ENCODE measurements at regions not wholly inside any gene's neighbourhood (a gene's known extent, or its start where the extent isn't known, plus 50 kb on each side); places are given as distances from the start of the nearest gene placed in this dataset.
A peak's percentile ranks its signal among the peaks of the same experiment; 100 is the strongest.

DNA sequence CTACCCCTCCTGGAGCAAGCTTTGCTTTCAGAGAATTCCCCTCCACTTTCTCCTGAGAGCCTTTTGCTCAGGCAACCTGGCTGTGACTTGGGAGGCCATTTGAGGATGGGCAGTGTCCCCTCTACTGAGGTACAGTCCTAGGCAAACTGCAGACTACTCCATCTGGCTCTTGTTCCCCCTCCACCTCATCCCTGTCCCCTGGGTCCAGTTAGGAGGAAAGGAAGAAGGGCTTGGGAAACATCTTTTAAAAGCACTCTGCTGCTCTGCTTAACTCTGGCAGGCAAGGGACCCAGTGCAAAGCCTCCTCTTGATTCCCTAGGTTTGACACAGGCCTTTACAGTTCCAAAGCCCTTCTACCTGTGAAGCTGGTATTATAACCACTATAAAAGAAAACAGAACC, 108.2 kb downstream of the NAV1 start:
- Histone ChIP-seq H3K27me3 (ENCODE audit: low read depth) (no peaks in the 10 kb centered on the region), H3K27ac (replicated peaks) (peak overlapping the region; percentile 89), H3K4me3 (peak overlapping the region; percentile 82), H3K9me3 (replicated peaks) (no peaks in the 10 kb centered on the region), H3K4me1 (peaks cover 65% of the 10 kb centered on the region), H3K36me3 (no peaks in the 10 kb centered on the region)
- intact Hi-C loops (cut with micrococcal nuclease) = no loop called here
- TF ChIP-seq, protein P1, sequence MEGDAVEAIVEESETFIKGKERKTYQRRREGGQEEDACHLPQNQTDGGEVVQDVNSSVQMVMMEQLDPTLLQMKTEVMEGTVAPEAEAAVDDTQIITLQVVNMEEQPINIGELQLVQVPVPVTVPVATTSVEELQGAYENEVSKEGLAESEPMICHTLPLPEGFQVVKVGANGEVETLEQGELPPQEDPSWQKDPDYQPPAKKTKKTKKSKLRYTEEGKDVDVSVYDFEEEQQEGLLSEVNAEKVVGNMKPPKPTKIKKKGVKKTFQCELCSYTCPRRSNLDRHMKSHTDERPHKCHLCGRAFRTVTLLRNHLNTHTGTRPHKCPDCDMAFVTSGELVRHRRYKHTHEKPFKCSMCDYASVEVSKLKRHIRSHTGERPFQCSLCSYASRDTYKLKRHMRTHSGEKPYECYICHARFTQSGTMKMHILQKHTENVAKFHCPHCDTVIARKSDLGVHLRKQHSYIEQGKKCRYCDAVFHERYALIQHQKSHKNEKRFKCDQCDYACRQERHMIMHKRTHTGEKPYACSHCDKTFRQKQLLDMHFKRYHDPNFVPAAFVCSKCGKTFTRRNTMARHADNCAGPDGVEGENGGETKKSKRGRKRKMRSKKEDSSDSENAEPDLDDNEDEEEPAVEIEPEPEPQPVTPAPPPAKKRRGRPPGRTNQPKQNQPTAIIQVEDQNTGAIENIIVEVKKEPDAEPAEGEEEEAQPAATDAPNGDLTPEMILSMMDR (IDR thresholded peaks at IDR 0.05; ENCODE audit: borderline replicate concordance) = no peak
- no peak for DNase-seq

DNA sequence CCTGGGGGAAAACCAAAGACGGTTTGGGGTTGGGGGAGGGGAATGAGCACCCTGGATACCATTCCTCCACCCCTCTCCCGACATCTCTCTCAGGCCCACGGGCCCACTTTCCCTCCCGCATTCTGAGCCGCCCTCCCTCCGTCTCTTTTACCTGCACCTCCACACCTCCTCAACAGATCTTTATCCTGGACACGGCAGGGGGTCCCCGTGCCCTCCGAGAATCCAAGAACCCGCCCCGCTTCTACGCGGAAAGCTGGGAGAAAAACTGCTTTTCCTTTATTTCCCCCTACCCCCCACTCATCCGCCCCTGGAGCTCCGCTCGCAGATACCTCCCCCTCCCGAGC, 108.8 kb downstream of the NAV1 start:
- intact Hi-C loops (cut with micrococcal nuclease) = no loop called here
- Histone ChIP-seq H3K9me3 (replicated peaks) (no peaks in the 10 kb centered on the region), H3K4me1 (peaks cover 71% of the 10 kb centered on the region), H3K36me3 (no peaks in the 10 kb centered on the region), H3K27me3 (ENCODE audit: low read depth) (no peaks in the 10 kb centered on the region), H3K27ac (replicated peaks) (peak overlapping the region; percentile 89), H3K4me3 (peak overlapping the region; percentile 82)
- TF ChIP-seq, protein P1 (IDR thresholded peaks at IDR 0.05; ENCODE audit: borderline replicate concordance) = no peak
- no peak for DNase-seq

DNA sequence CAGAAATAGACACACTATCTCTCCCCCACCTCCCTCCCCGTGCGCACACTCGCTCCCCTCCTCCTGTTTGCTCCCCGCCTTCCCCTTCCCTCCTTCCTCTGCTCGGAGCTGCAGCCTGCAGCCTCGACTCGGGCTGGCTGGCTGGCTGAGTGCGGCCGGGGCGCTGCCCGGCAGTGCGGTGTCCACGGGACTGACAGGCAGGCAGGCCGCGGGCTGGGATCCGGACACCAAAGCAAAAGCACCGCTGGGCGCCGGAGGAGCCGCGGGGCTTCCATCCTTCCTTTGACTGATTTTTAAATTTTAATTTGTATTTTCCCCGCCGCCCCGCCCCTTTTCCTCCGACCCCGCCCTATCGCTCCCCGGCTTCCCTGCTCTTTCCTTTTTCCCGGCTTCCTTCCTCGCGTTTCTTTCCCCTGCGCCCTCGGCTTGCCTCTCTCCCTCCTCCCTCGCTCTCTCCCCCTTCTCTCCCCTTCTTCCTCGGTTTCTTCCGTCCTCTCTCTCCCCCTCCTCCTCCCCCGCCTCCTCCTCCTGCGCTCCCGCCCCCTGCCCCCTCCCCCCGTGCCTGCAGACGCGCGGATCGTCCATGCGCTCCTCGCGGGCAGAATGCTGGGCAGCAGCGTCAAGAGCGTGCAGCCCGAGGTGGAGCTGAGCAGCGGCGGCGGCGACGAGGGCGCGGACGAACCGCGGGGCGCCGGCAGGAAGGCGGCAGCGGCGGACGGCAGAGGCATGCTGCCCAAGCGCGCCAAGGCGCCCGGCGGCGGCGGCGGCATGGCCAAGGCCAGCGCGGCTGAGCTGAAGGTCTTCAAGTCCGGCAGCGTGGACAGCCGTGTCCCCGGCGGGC, 109.4 kb downstream of the NAV1 start:
- H3K27me3 ChIP-seq (ENCODE audit: low read depth) = no peaks in the 10 kb centered on the region
- TF ChIP-seq, protein P1 (IDR thresholded peaks at IDR 0.05; ENCODE audit: borderline replicate concordance) = no peak
- intact Hi-C loops (cut with micrococcal nuclease) = no loop called here
- H3K27ac ChIP-seq (replicated peaks) = peak overlapping the region; percentile 89
- H3K36me3 ChIP-seq = no peaks in the 10 kb centered on the region
- DNase-seq = peak; percentile 66
- peaks cover 77% of the 10 kb centered on the region for H3K4me1 ChIP-seq
- peak overlapping the region; percentile 82 for H3K4me3 ChIP-seq
- no peaks in the 10 kb centered on the region for H3K9me3 ChIP-seq (replicated peaks)

DNA sequence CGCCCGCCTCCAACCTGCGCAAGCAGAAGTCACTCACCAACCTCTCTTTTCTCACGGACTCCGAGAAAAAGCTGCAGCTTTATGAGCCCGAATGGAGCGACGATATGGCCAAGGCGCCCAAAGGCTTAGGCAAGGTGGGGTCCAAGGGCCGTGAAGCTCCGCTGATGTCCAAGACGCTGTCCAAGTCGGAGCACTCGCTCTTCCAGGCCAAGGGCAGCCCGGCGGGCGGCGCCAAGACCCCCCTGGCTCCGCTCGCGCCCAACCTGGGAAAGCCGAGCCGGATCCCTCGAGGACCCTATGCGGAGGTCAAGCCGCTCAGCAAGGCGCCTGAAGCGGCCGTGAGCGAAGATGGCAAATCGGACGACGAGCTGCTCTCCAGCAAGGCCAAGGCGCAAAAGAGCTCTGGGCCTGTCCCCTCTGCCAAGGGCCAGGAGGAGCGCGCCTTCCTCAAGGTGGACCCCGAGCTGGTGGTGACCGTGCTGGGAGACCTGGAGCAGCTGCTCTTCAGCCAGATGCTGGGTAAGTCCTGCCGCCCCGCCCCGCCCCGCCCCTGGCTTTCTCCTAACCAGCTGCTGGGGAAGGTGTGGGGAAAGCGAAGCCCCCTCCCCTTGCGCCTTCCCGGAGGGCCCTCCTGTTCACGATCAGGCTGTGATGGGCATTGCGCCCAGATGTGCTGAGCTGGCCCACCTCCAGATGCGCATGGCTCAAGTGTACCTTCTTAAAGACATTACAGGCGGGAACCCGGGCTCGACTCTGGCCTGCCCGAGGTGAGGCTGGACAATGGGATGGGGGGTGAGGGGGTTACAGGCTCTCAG, 110.2 kb downstream of the NAV1 start:
- Histone ChIP-seq H3K27me3 (ENCODE audit: low read depth) (no peaks in the 10 kb centered on the region), H3K36me3 (no peaks in the 10 kb centered on the region), H3K27ac (replicated peaks) (peak overlapping the region; percentile 89), H3K4me1 (peaks cover 85% of the 10 kb centered on the region), H3K9me3 (replicated peaks) (no peaks in the 10 kb centered on the region), H3K4me3 (peak overlapping the region; percentile 82)
- peak; percentile 36 for DNase-seq
- intact Hi-C loops (cut with micrococcal nuclease) = no loop called here
- TF ChIP-seq, protein P1 (IDR thresholded peaks at IDR 0.05; ENCODE audit: borderline replicate concordance) = no peak

DNA sequence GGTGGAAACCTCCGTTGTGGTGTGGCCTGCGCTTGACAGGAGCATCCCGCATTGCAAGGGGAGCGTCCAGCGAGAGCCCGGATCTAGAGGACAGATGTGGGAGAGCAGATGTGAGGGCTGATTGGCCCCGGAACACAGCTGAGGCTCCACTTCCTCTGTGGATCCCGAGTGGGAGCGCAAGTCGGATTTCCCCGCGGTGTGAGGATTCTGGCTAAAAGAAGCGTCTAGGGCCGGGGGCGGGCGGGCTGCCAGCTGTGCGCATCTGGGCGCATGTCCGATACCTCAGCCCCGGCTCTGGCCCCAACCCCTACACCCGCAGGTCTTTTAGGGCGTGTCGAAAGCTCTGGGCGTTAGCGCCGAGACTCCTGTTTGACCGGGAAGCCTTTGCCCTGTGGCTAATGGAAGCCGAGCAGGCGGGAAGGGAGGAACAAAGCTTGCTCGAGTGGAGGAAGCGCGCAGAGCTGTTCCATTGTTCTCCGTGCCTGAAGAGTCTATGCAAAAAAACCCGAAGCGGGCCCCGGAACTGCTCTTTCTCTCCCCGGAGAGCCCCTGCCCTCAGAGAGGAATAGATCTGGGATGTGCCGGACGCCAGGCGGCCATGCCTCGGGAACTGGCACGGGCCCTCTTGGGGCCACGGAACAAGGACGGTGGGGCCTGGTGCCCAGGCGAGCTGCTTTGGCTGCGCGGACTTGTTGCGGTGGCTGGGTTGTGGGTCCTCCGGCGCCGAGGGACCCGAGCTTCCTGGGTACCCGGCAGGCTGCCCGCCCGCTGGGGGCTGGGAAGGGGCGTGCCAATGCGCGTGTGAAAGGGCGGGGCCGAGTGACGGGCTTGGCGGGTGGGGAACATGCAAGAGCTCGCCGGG, 111.1 kb downstream of the NAV1 start:
- Histone ChIP-seq H3K27me3 (ENCODE audit: low read depth) (no peaks in the 10 kb centered on the region), H3K36me3 (no peaks in the 10 kb centered on the region), H3K4me3 (peak overlapping the region; percentile 82), H3K9me3 (replicated peaks) (no peaks in the 10 kb centered on the region), H3K27ac (replicated peaks) (peak overlapping the region; percentile 89), H3K4me1 (peaks cover 92% of the 10 kb centered on the region)
- intact Hi-C loops (cut with micrococcal nuclease) = no loop called here
- TF ChIP-seq, protein P1 (IDR thresholded peaks at IDR 0.05; ENCODE audit: borderline replicate concordance) = no peak
- DNase-seq = peak; percentile 88

All from left ventricle myocardium inferior (tissue), 1 donor.